DND-41 (cell line): ENCODE measurements at regions not wholly inside any gene's neighbourhood (a gene's known extent, or its start where the extent isn't known, plus 50 kb on each side); places are given as distances from the start of the nearest gene placed in this dataset.
"Not testable (repeated sequence)": the region's sequence is repeated elsewhere in the genome, so short reads cannot be mapped to it uniquely, and the experiment has no call there.

Experiments
- ATAC-seq: fragments of 200-7000 bp; cut with Tn5 transposase; 3 replicates; pipeline ENCODE4 v1.9.1; 2021; ENCODE audit warnings: low read depth; ENCODE audit not compliant: insufficient read depth
- DNase-seq: peaks from one replicate; pipeline ENCODE4 v3.0.0-alpha.2; 2020
- H2AFZ ChIP-seq: 2 replicates; pipeline ENCODE4 v1.6.0; 2012; ENCODE audit warnings: low read depth, low read length
- H3K27ac ChIP-seq: 2 replicates; pipeline ENCODE4 v1.5.1; 2012; ENCODE audit warnings: low read length, inconsistent platforms
- H3K27me3 ChIP-seq: fragments of 200-600 bp; sonication (generic); 2 replicates; pipeline ENCODE4 v1.6.0; 2012; ENCODE audit warnings: low read length, mild to moderate bottlenecking, inconsistent platforms; ENCODE audit not compliant: insufficient read depth, poor library complexity
- H3K36me3 ChIP-seq: 2 replicates; pipeline ENCODE4 v1.5.1; 2012; ENCODE audit warnings: low read length, inconsistent platforms; ENCODE audit not compliant: insufficient read depth
- H3K4me1 ChIP-seq: 2 replicates; pipeline ENCODE4 v1.5.1; 2012; ENCODE audit warnings: mild to moderate bottlenecking, low read length; ENCODE audit not compliant: insufficient read depth
- H3K4me2 ChIP-seq: 2 replicates; pipeline ENCODE4 v1.6.0; 2012; ENCODE audit warnings: mild to moderate bottlenecking, moderate library complexity, low read length, inconsistent platforms; ENCODE audit not compliant: insufficient read depth
- H3K4me3 ChIP-seq, 2 experiments: fragments of 200-600 bp in 1 of 2; shearing (Covaris generic) in 1 of 2; 2 replicates each; pipeline ENCODE4 v1.5.1; 2012 to 2016; ENCODE audit warnings: inconsistent platforms in 2 of 2, low read length in 2 of 2, mild to moderate bottlenecking in 2 of 2, low read depth in 1 of 2, moderate library complexity in 1 of 2
- H3K79me2 ChIP-seq: 2 replicates; pipeline ENCODE4 v1.6.0; 2012; ENCODE audit warnings: low read length, inconsistent platforms; ENCODE audit not compliant: insufficient read depth
- H3K9ac ChIP-seq: 2 replicates; pipeline ENCODE4 v1.6.0; 2012; ENCODE audit warnings: low read depth, mild to moderate bottlenecking, inconsistent platforms, low read length, moderate library complexity
- H3K9me3 ChIP-seq: 2 replicates; pipeline ENCODE4 v1.5.1; 2012; ENCODE audit warnings: low read length, moderate library complexity, mild to moderate bottlenecking, inconsistent platforms; ENCODE audit not compliant: insufficient read depth, severe bottlenecking
- H4K20me1 ChIP-seq: 2 replicates; pipeline ENCODE4 v1.6.0; 2012; ENCODE audit warnings: low read length; ENCODE audit not compliant: insufficient read depth
- EZH2 ChIP-seq: IDR thresholded peaks from 3 replicates; pipeline ENCODE4 v1.6.1; 2012; ENCODE audit warnings: borderline replicate concordance, low read depth, mild to moderate bottlenecking, moderate library complexity, low read length, inconsistent platforms; ENCODE audit not compliant: severe bottlenecking
- TF ChIP-seq, protein P1 (sequence below): IDR thresholded peaks from 2 replicates; pipeline ENCODE4 v1.5.1; 2012; ENCODE audit warnings: borderline replicate concordance, low read length, moderate library complexity, mild to moderate bottlenecking; ENCODE audit not compliant: poor library complexity, severe bottlenecking; ENCODE audit errors: extremely low read depth

DNA sequence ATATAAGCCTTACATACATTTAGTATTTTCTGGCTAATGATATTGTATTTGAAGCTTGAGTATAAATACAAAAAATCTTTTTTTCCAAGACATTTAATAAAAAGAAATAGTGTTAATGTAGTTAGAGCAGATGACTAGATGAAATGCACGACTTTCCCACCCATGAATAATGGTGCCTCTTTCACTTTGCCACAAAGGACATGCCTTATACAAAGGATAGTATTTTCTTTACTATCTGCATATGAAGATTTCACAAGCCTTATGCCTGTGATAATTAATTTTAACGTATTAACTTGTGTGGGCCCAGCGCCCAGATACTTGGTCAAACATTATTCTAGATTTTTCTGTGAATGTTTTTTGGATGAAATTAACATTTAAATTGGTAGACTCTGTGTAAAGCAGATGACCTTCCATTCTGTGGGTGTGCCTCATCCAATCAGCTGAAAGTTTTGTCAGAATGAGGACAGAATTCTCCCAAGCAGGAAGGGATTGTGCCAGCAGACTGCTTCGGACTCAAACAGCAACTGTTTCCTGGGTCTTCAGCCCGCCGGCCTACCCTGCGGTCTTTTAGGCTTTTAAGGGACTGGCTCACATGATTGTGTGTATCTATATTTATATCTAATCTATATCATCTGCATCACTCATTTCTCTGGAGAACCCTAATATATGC is 115.4 kb downstream of the USP22 start:
- ATAC-seq (no peak), DNase-seq (no peak)
- H3K36me3 ChIP-seq = no peaks in the 10 kb centered on the region
- no peak overlapping the region for H3K4me2 ChIP-seq
- no peaks in the 10 kb centered on the region for H3K4me1 ChIP-seq
- peaks cover 4% of the 10 kb centered on the region for H3K27me3 ChIP-seq
- H3K27ac ChIP-seq = no peak overlapping the region
- H4K20me1 ChIP-seq = no peaks in the 10 kb centered on the region
- no peaks in the 10 kb centered on the region for H3K9me3 ChIP-seq
- no peak overlapping the region for H3K4me3 ChIP-seq
- no peak for TF ChIP-seq EZH2
- no peak overlapping the region for H2AFZ ChIP-seq
- no peak overlapping the region for H3K9ac ChIP-seq
- H3K79me2 ChIP-seq = no peaks in the 10 kb centered on the region

DNA sequence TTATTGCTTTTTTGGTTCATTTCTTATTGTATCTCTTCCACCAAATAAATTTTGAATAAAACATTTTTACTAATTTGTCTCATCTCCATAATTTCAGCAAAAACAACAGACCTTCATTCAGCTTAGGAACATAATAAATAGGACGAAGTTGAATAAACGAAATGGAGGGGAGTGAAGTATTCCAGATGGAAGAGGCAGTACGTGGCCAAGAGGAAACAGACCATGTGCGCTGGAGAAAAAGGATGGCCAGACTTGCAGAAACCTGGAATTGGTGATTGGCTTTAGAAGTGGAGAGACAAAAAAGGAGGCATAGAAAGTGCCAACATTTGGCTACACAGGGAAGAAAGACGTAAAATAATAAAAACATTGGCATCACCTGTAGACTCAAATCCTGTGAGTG is 113.5 kb downstream of the USP22 start:
- Histone ChIP-seq H3K9ac (no peak overlapping the region), H3K27me3 (peaks cover 4% of the 10 kb centered on the region), H2AFZ (no peak overlapping the region), H3K79me2 (no peaks in the 10 kb centered on the region), H3K4me2 (no peak overlapping the region), H3K4me1 (no peaks in the 10 kb centered on the region), H3K4me3 (no peak overlapping the region), H3K36me3 (no peaks in the 10 kb centered on the region), H3K27ac (no peak overlapping the region), H4K20me1 (no peaks in the 10 kb centered on the region), H3K9me3 (no peaks in the 10 kb centered on the region)
- TF ChIP-seq, protein P1, sequence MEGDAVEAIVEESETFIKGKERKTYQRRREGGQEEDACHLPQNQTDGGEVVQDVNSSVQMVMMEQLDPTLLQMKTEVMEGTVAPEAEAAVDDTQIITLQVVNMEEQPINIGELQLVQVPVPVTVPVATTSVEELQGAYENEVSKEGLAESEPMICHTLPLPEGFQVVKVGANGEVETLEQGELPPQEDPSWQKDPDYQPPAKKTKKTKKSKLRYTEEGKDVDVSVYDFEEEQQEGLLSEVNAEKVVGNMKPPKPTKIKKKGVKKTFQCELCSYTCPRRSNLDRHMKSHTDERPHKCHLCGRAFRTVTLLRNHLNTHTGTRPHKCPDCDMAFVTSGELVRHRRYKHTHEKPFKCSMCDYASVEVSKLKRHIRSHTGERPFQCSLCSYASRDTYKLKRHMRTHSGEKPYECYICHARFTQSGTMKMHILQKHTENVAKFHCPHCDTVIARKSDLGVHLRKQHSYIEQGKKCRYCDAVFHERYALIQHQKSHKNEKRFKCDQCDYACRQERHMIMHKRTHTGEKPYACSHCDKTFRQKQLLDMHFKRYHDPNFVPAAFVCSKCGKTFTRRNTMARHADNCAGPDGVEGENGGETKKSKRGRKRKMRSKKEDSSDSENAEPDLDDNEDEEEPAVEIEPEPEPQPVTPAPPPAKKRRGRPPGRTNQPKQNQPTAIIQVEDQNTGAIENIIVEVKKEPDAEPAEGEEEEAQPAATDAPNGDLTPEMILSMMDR = no peak
- no peak for TF ChIP-seq EZH2
- ATAC-seq (no peak), DNase-seq (no peak)

DNA sequence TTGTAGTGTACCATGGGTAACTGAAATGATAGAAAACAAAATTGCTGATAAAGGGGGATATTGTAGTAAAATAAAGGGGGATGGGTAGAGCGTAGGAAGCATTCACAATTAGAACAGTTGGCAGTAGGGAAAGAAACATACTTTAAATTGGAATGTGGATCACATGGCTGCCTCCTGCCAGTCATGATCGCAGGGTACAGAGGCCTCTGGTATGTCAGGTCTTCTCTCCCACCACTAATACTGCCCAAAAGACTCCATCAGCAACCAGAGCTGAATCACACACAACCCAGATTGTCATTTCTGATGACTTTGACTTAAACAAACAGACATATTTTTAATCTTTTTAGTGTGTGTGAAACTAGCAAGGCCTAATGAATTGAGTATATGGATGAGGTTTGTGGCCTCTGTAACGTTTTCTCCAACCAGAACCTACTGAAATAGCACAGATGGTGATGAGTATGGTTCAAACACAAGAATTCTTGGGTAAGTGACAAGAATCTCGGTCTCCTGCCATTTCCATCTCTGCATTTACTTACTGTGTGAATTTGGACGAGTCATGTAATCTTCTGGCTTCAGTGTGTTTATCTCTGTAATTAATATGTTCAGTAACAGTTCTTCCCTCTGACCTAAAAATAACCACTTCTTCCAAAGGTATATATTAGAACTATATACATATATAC is 112.6 kb downstream of the USP22 start:
- H3K9ac ChIP-seq = no peak overlapping the region
- H3K79me2 ChIP-seq = no peaks in the 10 kb centered on the region
- peaks cover 4% of the 10 kb centered on the region for H3K27me3 ChIP-seq
- no peak overlapping the region for H3K4me3 ChIP-seq
- no peaks in the 10 kb centered on the region for H3K36me3 ChIP-seq
- no peak for ATAC-seq
- no peaks in the 10 kb centered on the region for H3K4me1 ChIP-seq
- H3K9me3 ChIP-seq = no peaks in the 10 kb centered on the region
- H2AFZ ChIP-seq = no peak overlapping the region
- DNase-seq = no peak
- no peak overlapping the region for H3K27ac ChIP-seq
- TF ChIP-seq EZH2 = no peak
- TF ChIP-seq, protein P1 = no peak
- no peaks in the 10 kb centered on the region for H4K20me1 ChIP-seq
- no peak overlapping the region for H3K4me2 ChIP-seq

DNA sequence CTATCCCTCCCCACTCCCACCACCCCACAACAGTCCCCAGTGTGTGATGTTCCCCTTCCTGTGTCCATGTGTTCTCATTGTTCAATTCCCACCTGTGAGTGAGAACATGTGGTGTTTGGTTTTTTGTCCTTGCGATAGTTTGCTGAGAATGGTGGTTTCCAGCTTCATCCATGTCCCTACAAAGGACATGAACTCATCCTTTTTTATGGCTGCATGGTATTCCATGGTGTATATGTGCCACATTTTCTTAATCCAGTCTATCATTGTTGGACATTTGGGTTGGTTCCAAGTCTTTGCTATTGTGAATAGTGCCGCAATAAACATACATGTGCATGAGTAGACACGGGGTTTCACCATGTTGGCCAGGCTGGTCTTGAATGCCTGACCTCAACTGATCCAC is 109.8 kb downstream of the USP22 start:
- not testable (repeated sequence) for H3K9me3 ChIP-seq, H3K4me3 ChIP-seq, H3K4me1 ChIP-seq, H4K20me1 ChIP-seq, DNase-seq, H3K79me2 ChIP-seq, H3K9ac ChIP-seq, H3K36me3 ChIP-seq, H3K27ac ChIP-seq, H3K4me2 ChIP-seq, H3K27me3 ChIP-seq, ATAC-seq, H2AFZ ChIP-seq
